ENCODE measurements at regions not wholly inside any gene's neighbourhood (a gene's known extent, or its start where the extent isn't known, plus 50 kb on each side); places are given as distances from the start of the nearest gene placed in this dataset.

- DNase-seq = no peak
Measured at GRCh38 chr7:155203059-155203881, 94.4 kb upstream of the INSIG1 start.

- DNase-seq = no peak
Measured at GRCh38 chr7:155203882-155204691, 93.6 kb upstream of the INSIG1 start.

- no peak for DNase-seq
Measured at GRCh38 chr7:155204744-155205367, 92.8 kb upstream of the INSIG1 start.

- DNase-seq = peak; percentile 95
Measured at GRCh38 chr7:155205368-155206317, 92.0 kb upstream of the INSIG1 start.

- peak; percentile 89 for DNase-seq
Measured at GRCh38 chr7:155206318-155207020, 91.2 kb upstream of the INSIG1 start.

GRCh38 chr7:155207326-155208002 is 90.2 kb upstream of the INSIG1 start:
- no peak for DNase-seq

GRCh38 chr7:155208681-155209477 is 88.8 kb upstream of the INSIG1 start:
- DNase-seq = no peak

- no peak for DNase-seq
Measured at GRCh38 chr7:155209478-155210319, 88.0 kb upstream of the INSIG1 start.

GRCh38 chr7:155210356-155210755 is 87.3 kb upstream of the INSIG1 start:
- DNase-seq = no peak

- no peak for DNase-seq
Measured at GRCh38 chr7:155211173-155211572, 86.5 kb upstream of the INSIG1 start.

GRCh38 chr7:155211761-155212160 is 85.9 kb upstream of the INSIG1 start:
- DNase-seq = no peak

DNA sequence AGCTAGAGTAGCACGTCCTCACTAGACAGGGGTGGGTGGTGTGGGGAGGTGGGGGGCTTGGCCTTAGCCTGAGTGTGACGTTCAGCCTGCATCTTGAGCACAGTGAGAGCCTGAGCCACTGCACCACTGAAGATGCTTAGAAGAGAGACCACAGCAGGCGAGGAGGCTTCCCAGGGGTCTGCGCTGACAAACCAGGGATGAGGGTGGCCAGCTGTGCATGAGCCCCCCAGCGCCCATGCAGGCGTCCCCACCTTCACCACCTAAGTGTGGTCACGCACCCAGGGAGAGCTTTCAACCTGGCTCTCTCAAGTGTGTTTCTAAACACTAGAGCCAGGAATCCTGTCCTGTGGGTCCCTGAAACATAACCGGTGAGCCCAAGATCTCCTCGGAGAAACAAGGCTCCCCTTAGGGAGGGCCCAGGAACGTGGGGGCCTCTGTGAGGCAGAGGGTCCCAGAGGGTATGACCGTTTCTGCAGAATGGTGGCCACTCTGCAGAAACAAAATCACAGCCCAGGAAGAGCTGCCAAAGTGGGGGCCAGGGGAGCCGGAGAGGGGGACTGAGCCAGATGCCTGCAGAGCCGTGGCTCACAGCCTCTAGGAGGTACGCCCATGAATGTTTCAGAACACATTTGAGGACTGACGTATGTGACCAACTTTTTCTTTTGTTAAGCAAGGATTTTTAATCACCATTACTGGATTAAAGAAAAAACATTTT is 85.2 kb upstream of the INSIG1 start:
- no peak for DNase-seq

DNA sequence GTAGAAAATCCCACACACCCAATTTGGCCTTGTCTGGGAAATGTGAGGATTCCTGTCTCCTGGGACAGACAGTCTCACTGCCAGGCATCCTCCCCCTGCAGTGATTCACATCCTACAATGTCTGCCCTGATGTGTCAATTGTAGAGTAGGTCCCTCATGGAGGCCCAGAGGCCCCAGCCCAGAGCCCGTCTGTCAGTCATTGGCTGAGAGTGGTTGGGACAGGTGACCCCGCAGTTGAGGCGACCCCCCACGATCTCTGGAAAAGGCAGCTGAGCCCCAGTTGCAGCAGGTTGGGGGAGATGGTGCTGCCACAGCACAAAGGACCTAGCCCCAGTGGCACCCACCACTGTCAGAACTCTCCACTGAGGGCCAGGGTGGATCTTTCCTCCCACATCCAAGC is 84.3 kb upstream of the INSIG1 start:
- DNase-seq = peak; percentile 38

GRCh38 chr7:155213955-155214740 is 83.5 kb upstream of the INSIG1 start:
- DNase-seq = no peak

GRCh38 chr7:155215576-155216325 is 81.9 kb upstream of the INSIG1 start:
- no peak for DNase-seq

DNA sequence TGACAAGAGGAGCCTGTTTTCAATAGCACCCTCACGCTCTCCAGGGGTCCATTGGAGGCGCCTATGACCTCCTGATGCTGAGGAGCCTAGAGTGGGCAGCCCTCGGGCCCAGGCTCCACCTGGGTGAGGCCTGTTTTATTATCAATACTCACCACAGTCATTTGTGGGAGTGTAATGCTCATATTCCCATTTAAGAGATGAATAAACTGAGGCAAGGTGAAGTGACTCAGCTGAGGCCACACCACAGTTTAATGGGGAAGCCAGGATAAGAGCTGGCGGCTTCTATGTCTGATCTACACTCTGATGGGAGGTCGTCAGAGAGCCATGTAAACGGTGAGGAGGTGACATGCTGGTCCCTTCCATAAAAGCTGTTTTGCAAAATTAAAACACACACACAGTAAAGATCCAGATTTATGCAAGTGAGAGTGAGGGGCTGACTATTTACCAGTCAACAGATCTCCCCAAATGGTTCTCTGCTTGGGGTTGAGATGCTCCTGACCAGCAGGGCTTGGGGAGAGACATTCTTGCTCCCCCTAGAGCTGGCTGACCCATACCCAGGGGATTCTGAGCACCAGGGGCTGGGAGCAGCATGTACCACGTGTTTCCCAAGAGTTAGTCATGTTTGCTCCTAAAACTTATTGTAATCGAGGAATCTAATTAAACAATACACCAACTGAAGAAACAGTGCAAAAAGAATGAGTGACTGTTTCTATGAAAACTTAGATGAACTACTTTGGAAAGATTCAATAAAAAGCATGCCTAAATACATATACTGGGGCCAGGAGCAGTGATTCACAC is 81.0 kb upstream of the INSIG1 start:
- DNase-seq = no peak

Data from stimulated activated CD4-positive, alpha-beta T cell treated with anti-CD3 and anti-CD28 coated beads, Interleukin-1b, Interleukin-23, amount 100 ng/mL, for 48 hours (primary cell).